Liver (tissue), 3 donors: ENCODE measurements at regions not wholly inside any gene's neighbourhood (a gene's known extent, or its start where the extent isn't known, plus 50 kb on each side); places are given as distances from the start of the nearest gene placed in this dataset.
"Not testable (repeated sequence)": the region's sequence is repeated elsewhere in the genome, so short reads cannot be mapped to it uniquely, and the experiment has no call there.

Experiments
- EGR1 ChIP-seq, 2 donors: IDR thresholded peaks; 2 replicates each; pipeline ENCODE4 v1.6.1; 2016 to 2018; ENCODE audit warnings: antibody characterized with exemption in 2 of 2, low read depth in 2 of 2
- GABPA ChIP-seq, 2 donors: IDR thresholded peaks in 1 of 2; conservative IDR thresholded peaks in 1 of 2; 2 replicates each; pipeline ENCODE4 v1.6.1; 2016; ENCODE audit warnings: antibody characterized with exemption in 2 of 2, mild to moderate bottlenecking in 1 of 2, moderate library complexity in 1 of 2
- HNF4A ChIP-seq, 2 donors: conservative IDR thresholded peaks; 2 replicates each; pipeline ENCODE4 v1.6.1; 2016; ENCODE audit warnings: antibody characterized with exemption in 2 of 2, mild to moderate bottlenecking in 2 of 2
- JUND ChIP-seq, 2 donors: IDR thresholded peaks; 2 replicates each; pipeline ENCODE4 v1.6.1; 2016; ENCODE audit warnings: antibody characterized with exemption in 2 of 2
- RAD21 ChIP-seq, 2 donors: IDR thresholded peaks; 2 replicates each; pipeline ENCODE4 v1.6.1; 2016; ENCODE audit warnings: antibody characterized with exemption in 2 of 2, mild to moderate bottlenecking in 2 of 2
- RXRA ChIP-seq, 2 donors: IDR thresholded peaks; 2 replicates each; pipeline ENCODE4 v1.6.1; 2017 to 2018; ENCODE audit warnings: antibody characterized with exemption in 2 of 2, mild to moderate bottlenecking in 1 of 2
- SP1 ChIP-seq: IDR thresholded peaks from 2 replicates; pipeline ENCODE4 v1.6.1; 2018; ENCODE audit warnings: antibody characterized with exemption, mild to moderate bottlenecking
- TAF1 ChIP-seq: conservative IDR thresholded peaks from 2 replicates; pipeline ENCODE4 v1.6.1; 2016; ENCODE audit warnings: antibody characterized with exemption, mild to moderate bottlenecking
- YY1 ChIP-seq: IDR thresholded peaks from 2 replicates; pipeline ENCODE4 v1.6.1; 2016; ENCODE audit warnings: antibody characterized with exemption, mild to moderate bottlenecking
- TF ChIP-seq, protein P1 (sequence below): fragments of 150-350 bp; IDR thresholded peaks from 2 replicates; pipeline ENCODE4 v1.5.1; 2017; ENCODE audit warnings: improper control_type of control experiment, low read depth, low read length; ENCODE audit not compliant: missing input control
- TF ChIP-seq, protein P2 (sequence below): IDR thresholded peaks from 2 replicates; pipeline ENCODE4 v1.6.1; 2016; ENCODE audit warnings: antibody characterized with exemption
- TF ChIP-seq, protein P3 (sequence below): IDR thresholded peaks from 2 replicates; pipeline ENCODE4 v1.6.1; 2016; ENCODE audit warnings: antibody characterized with exemption, mild to moderate bottlenecking
- TF ChIP-seq, protein P4 (sequence below): IDR thresholded peaks from 2 replicates; pipeline ENCODE4 v1.6.1; 2016; ENCODE audit warnings: antibody characterized with exemption
- donor health status: healthy.
- donor health status: healthy.

- TF ChIP-seq JUND (IDR thresholded peaks at IDR 0.05); YY1; TAF1; GABPA (IDR thresholded peaks at IDR 0.05 in 1 of 2, conservative IDR thresholded peaks at IDR 0.05 in 1 of 2); HNF4A (conservative IDR thresholded peaks at IDR 0.05); EGR1 (IDR thresholded peaks at IDR 0.05; ENCODE audit: low read depth in 2 of 2); RXRA (IDR thresholded peaks at IDR 0.05); RAD21 (IDR thresholded peaks at IDR 0.05); SP1: not testable (repeated sequence)
- TF ChIP-seq, protein P1, sequence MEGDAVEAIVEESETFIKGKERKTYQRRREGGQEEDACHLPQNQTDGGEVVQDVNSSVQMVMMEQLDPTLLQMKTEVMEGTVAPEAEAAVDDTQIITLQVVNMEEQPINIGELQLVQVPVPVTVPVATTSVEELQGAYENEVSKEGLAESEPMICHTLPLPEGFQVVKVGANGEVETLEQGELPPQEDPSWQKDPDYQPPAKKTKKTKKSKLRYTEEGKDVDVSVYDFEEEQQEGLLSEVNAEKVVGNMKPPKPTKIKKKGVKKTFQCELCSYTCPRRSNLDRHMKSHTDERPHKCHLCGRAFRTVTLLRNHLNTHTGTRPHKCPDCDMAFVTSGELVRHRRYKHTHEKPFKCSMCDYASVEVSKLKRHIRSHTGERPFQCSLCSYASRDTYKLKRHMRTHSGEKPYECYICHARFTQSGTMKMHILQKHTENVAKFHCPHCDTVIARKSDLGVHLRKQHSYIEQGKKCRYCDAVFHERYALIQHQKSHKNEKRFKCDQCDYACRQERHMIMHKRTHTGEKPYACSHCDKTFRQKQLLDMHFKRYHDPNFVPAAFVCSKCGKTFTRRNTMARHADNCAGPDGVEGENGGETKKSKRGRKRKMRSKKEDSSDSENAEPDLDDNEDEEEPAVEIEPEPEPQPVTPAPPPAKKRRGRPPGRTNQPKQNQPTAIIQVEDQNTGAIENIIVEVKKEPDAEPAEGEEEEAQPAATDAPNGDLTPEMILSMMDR, result not testable (repeated sequence)
- TF ChIP-seq, protein P2, sequence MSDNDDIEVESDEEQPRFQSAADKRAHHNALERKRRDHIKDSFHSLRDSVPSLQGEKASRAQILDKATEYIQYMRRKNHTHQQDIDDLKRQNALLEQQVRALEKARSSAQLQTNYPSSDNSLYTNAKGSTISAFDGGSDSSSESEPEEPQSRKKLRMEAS, result not testable (repeated sequence)
- TF ChIP-seq, protein P3, sequence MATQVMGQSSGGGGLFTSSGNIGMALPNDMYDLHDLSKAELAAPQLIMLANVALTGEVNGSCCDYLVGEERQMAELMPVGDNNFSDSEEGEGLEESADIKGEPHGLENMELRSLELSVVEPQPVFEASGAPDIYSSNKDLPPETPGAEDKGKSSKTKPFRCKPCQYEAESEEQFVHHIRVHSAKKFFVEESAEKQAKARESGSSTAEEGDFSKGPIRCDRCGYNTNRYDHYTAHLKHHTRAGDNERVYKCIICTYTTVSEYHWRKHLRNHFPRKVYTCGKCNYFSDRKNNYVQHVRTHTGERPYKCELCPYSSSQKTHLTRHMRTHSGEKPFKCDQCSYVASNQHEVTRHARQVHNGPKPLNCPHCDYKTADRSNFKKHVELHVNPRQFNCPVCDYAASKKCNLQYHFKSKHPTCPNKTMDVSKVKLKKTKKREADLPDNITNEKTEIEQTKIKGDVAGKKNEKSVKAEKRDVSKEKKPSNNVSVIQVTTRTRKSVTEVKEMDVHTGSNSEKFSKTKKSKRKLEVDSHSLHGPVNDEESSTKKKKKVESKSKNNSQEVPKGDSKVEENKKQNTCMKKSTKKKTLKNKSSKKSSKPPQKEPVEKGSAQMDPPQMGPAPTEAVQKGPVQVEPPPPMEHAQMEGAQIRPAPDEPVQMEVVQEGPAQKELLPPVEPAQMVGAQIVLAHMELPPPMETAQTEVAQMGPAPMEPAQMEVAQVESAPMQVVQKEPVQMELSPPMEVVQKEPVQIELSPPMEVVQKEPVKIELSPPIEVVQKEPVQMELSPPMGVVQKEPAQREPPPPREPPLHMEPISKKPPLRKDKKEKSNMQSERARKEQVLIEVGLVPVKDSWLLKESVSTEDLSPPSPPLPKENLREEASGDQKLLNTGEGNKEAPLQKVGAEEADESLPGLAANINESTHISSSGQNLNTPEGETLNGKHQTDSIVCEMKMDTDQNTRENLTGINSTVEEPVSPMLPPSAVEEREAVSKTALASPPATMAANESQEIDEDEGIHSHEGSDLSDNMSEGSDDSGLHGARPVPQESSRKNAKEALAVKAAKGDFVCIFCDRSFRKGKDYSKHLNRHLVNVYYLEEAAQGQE, result not testable (repeated sequence)
- TF ChIP-seq, protein P4, sequence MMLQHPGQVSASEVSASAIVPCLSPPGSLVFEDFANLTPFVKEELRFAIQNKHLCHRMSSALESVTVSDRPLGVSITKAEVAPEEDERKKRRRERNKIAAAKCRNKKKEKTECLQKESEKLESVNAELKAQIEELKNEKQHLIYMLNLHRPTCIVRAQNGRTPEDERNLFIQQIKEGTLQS, result not testable (repeated sequence)
Measured at GRCh38 chr7:79918632-79919031, 216.0 kb upstream of the GNAI1 start.
